CD4-positive, CD25-positive, alpha-beta regulatory T cell (primary cell): ENCODE measurements at regions not wholly inside any gene's neighbourhood (a gene's known extent, or its start where the extent isn't known, plus 50 kb on each side); places are given as distances from the start of the nearest gene placed in this dataset.
A peak's percentile ranks its signal among the peaks of the same experiment; 100 is the strongest.
"Not testable (repeated sequence)": the region's sequence is repeated elsewhere in the genome, so short reads cannot be mapped to it uniquely, and the experiment has no call there.

Source experiments
- ATAC-seq, 2 donors: fragments of 150-1000 bp; cut with Tn5 transposase; one replicate each; pipeline ENCODE4 v1.10.0; 2021; ENCODE audit warnings: low read depth in 2 of 2, moderate number of reproducible peaks in 2 of 2, moderate library complexity in 1 of 2
- DNase-seq, 3 donors: peaks; one replicate each; pipeline versions ENCODE4 v3.0.0 to v3.0.0-alpha.2; 2012 to 2022; ENCODE audit warnings: mixed read lengths in 1 of 3
- H3K27ac ChIP-seq: one replicate; pipeline ENCODE4 v1.7.0; 2013; ENCODE audit warnings: mild to moderate bottlenecking, low read length; ENCODE audit not compliant: insufficient read depth, poor library complexity, severe bottlenecking
- H3K27me3 ChIP-seq: one replicate; pipeline ENCODE4 v1.7.0; 2013; ENCODE audit warnings: low read length; ENCODE audit not compliant: control insufficient read depth, insufficient read depth
- H3K36me3 ChIP-seq: one replicate; pipeline ENCODE4 v1.7.0; 2013; ENCODE audit warnings: mild to moderate bottlenecking, low read length, moderate library complexity; ENCODE audit not compliant: control insufficient read depth, insufficient read depth
- H3K4me1 ChIP-seq: 2 replicates; pipeline ENCODE4 v1.7.0; 2013; ENCODE audit warnings: mild to moderate bottlenecking, low read length; ENCODE audit not compliant: insufficient read depth, control insufficient read depth, poor library complexity, severe bottlenecking
- H3K4me3 ChIP-seq: one replicate; pipeline ENCODE4 v1.7.0; 2013; ENCODE audit warnings: low read depth, mild to moderate bottlenecking, low read length, moderate library complexity
- H3K9me3 ChIP-seq, 2 experiments: 1 replicate in 1 of 2; 2 replicates in 1 of 2; pipeline ENCODE4 v1.7.0; 2013; ENCODE audit warnings: low read length in 2 of 2, mild to moderate bottlenecking in 1 of 2, moderate library complexity in 1 of 2; ENCODE audit not compliant: control insufficient read depth in 2 of 2
- H3K27ac Mint-ChIP-seq, 3 donors: one replicate each; pipeline ENCODE4 v1.8.0; 2020 to 2022; ENCODE audit warnings: mild to moderate bottlenecking in 3 of 3, mixed read lengths in 3 of 3, moderate library complexity in 2 of 3
- H3K27me3 Mint-ChIP-seq: one replicate; pipeline ENCODE4 v1.8.0; 2022; ENCODE audit warnings: mild to moderate bottlenecking, mixed read lengths
- H3K36me3 Mint-ChIP-seq: one replicate; pipeline ENCODE4 v1.8.0; 2020; ENCODE audit warnings: mixed read lengths
- H3K4me1 Mint-ChIP-seq, 4 donors: one replicate each; pipeline ENCODE4 v1.8.0; 2020 to 2022; ENCODE audit warnings: mixed read lengths in 4 of 4, mild to moderate bottlenecking in 1 of 4
- H3K4me3 Mint-ChIP-seq, 4 donors: one replicate each; pipeline ENCODE4 v1.8.0; 2020 to 2022; ENCODE audit warnings: mild to moderate bottlenecking in 4 of 4, mixed read lengths in 4 of 4, moderate library complexity in 3 of 4
- H3K9me3 Mint-ChIP-seq, 7 donors: one replicate each; pipeline ENCODE4 v1.8.0; 2020 to 2022; ENCODE audit warnings: mixed read lengths in 7 of 7, mild to moderate bottlenecking in 3 of 7, moderate library complexity in 2 of 7

GRCh38 chr3:130831719-130832400 is 62.0 kb upstream of the ATP2C1 start:
- peaks cover 14% of the 10 kb centered on the region for H3K27me3 Mint-ChIP-seq
- no peaks in the 10 kb centered on the region for H3K4me1 ChIP-seq
- no peak overlapping the region for H3K27ac Mint-ChIP-seq
- H3K4me3 Mint-ChIP-seq, result no peak overlapping the region
- DNase-seq (no peak), ATAC-seq (no peak)
- no peak overlapping the region for H3K27ac ChIP-seq
- H3K36me3 ChIP-seq, result no peaks in the 10 kb centered on the region
- H3K4me3 ChIP-seq, result no peak overlapping the region
- H3K9me3 ChIP-seq, result no peaks in the 10 kb centered on the region
- peaks cover 6% of the 10 kb centered on the region for H3K27me3 ChIP-seq
- peaks cover 0 to 3% (median 0%) of the 10 kb centered on the region in 7 donors for H3K9me3 Mint-ChIP-seq
- H3K36me3 Mint-ChIP-seq, result no peaks in the 10 kb centered on the region
- H3K4me1 Mint-ChIP-seq, result no peaks in the 10 kb centered on the region

GRCh38 chr3:130832401-130832746 is 61.5 kb upstream of the ATP2C1 start:
- not testable (repeated sequence) for H3K36me3 ChIP-seq, H3K4me3 Mint-ChIP-seq, H3K4me1 ChIP-seq, H3K27me3 ChIP-seq, H3K36me3 Mint-ChIP-seq, H3K27ac ChIP-seq, ATAC-seq, H3K4me1 Mint-ChIP-seq, H3K9me3 Mint-ChIP-seq, H3K9me3 ChIP-seq, DNase-seq, H3K27ac Mint-ChIP-seq, H3K4me3 ChIP-seq
- peaks cover 14% of the 10 kb centered on the region for H3K27me3 Mint-ChIP-seq

DNA sequence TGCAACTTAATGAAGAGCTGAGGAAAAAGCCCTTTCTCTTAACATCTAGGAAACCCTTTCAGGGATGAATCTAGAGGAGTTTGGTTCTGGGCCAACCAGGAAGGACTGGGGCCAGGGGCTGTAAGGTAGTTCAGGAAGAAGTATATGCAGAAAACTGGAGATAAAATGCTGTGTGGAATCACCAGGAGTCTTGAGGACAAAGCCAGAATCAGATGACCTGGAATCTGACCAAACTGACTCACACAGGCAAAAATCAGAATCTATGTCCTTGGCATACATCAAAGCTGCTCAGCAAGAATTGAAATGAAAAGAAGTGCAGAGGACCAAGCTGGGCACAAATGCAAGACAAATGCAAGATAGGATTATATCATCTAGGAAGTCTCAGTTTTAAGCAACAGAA is 59.4 kb upstream of the ATP2C1 start:
- Histone ChIP-seq H3K4me3 (no peak overlapping the region), H3K27ac (no peak overlapping the region), H3K36me3 (no peaks in the 10 kb centered on the region), H3K9me3 (no peaks in the 10 kb centered on the region), H3K4me1 (no peaks in the 10 kb centered on the region), H3K27me3 (peaks cover 6% of the 10 kb centered on the region)
- H3K36me3 Mint-ChIP-seq, result no peaks in the 10 kb centered on the region
- ATAC-seq (no peak), DNase-seq (no peak)
- H3K4me3 Mint-ChIP-seq, result no peak overlapping the region
- no peaks in the 10 kb centered on the region for H3K4me1 Mint-ChIP-seq
- peaks cover 0 to 3% (median 0%) of the 10 kb centered on the region in 7 donors for H3K9me3 Mint-ChIP-seq
- H3K27ac Mint-ChIP-seq, result no peak overlapping the region
- H3K27me3 Mint-ChIP-seq, result peaks cover 20% of the 10 kb centered on the region

DNA sequence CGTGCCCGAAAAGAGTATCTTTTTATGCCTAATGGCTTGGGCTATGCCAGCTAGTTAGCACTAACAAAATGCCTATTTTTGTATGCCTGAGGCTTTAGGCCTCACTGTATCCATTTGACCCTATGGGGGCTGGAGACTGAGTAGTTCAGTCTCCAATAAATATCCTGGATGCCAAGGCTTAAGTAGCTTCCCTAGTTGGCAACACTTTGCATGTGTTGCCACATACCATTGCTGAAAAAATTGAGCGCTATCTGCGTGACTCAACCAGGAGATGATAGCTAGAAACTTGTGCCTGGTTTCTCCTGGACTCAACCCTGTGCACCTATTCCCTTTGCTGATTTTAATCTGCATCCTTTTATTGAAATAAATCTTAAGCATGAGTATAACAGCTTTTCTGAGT is 58.4 kb upstream of the ATP2C1 start:
- H3K36me3 Mint-ChIP-seq, result no peaks in the 10 kb centered on the region

GRCh38 chr3:130838898-130839600 is 54.8 kb upstream of the ATP2C1 start:
- Mint-ChIP-seq H3K27me3 (peaks cover 5% of the 10 kb centered on the region), H3K4me1 (no peaks in the 10 kb centered on the region), H3K4me3 (no peak overlapping the region), H3K27ac (no peak overlapping the region), H3K9me3 (peaks cover 0 to 1% (median 0%) of the 10 kb centered on the region in 7 donors), H3K36me3 (no peaks in the 10 kb centered on the region)
- no peaks in the 10 kb centered on the region for H3K9me3 ChIP-seq
- H3K27ac ChIP-seq, result no peak overlapping the region
- H3K4me3 ChIP-seq, result no peak overlapping the region
- no peaks in the 10 kb centered on the region for H3K4me1 ChIP-seq
- no peak for DNase-seq
- H3K27me3 ChIP-seq, result no peaks in the 10 kb centered on the region
- no peaks in the 10 kb centered on the region for H3K36me3 ChIP-seq
- no peak for ATAC-seq

More for the DNA sequence above, 58.4 kb upstream of the ATP2C1 start:
- Histone ChIP-seq H3K27me3 (peaks cover 6% of the 10 kb centered on the region), H3K27ac (no peak overlapping the region), H3K36me3 (no peaks in the 10 kb centered on the region), H3K9me3 (no peaks in the 10 kb centered on the region), H3K4me3 (no peak overlapping the region), H3K4me1 (no peaks in the 10 kb centered on the region)
- no peaks in the 10 kb centered on the region for H3K4me1 Mint-ChIP-seq
- no peak overlapping the region for H3K27ac Mint-ChIP-seq
- peaks cover 20% of the 10 kb centered on the region for H3K27me3 Mint-ChIP-seq
- H3K9me3 Mint-ChIP-seq, result peaks cover 0 to 3% (median 0%) of the 10 kb centered on the region in 7 donors
- no peak for DNase-seq
- H3K4me3 Mint-ChIP-seq, result no peak overlapping the region
- no peak for ATAC-seq

DNA sequence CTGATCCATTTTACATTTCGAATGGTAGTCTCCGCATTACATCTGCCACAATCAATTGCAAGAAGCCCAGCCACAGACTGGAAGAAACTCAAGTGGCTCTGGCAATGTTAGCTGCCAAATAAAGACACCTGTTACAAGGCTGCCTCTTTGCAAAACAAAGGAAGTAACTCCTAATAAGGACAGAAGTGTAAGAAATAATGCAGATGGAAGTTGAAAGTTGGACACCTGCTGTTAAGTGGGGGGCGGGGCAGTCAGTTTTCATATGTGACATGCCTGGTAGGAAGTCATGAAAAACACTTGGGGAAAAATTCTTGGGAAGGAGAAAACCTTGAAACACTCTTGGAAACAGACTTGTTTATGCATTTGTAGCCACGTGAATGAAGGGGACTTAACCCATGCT is 54.1 kb upstream of the ATP2C1 start:
- Mint-ChIP-seq H3K4me3 (no peak overlapping the region), H3K27ac (no peak overlapping the region), H3K36me3 (no peaks in the 10 kb centered on the region), H3K27me3 (peaks cover 5% of the 10 kb centered on the region), H3K4me1 (no peaks in the 10 kb centered on the region), H3K9me3 (no peaks in the 10 kb centered on the region)
- Histone ChIP-seq H3K36me3 (no peaks in the 10 kb centered on the region), H3K4me1 (no peaks in the 10 kb centered on the region), H3K27ac (no peak overlapping the region), H3K27me3 (no peaks in the 10 kb centered on the region), H3K4me3 (no peak overlapping the region), H3K9me3 (no peaks in the 10 kb centered on the region)
- peak in 1 of 3 donors; percentile 11 for DNase-seq
- no peak for ATAC-seq

GRCh38 chr3:130841357-130841756 is 52.5 kb upstream of the ATP2C1 start:
- no peak overlapping the region for H3K4me3 Mint-ChIP-seq
- H3K27ac Mint-ChIP-seq, result no peak overlapping the region

DNA sequence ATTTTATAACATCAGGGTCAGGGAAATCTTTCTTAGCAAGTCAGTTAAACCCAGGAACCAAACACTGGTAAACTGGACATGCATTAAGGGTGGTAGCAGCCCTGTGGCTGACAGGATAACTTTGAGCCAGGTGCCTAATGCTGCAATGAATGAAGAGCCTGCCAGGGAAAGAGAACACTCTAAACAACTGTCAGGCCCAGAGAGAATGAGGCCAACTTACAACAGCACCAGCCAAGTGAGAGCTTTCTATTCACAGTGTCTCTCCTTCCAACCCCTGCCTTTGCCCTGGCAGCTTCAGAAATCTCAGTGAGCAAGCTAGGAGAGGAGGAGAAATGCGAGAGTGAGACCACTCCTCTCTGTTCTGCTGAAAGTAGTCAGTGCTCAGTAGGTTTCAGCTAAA is 50.4 kb upstream of the ATP2C1 start:
- H3K4me1 Mint-ChIP-seq, result peaks cover 0 to 2% (median 0%) of the 10 kb centered on the region in 4 donors

More at GRCh38 chr3:130841357-130841756, 52.5 kb upstream of the ATP2C1 start:
- Histone ChIP-seq H3K27ac (no peak overlapping the region), H3K27me3 (no peaks in the 10 kb centered on the region), H3K4me3 (no peak overlapping the region), H3K4me1 (no peaks in the 10 kb centered on the region), H3K9me3 (no peaks in the 10 kb centered on the region), H3K36me3 (no peaks in the 10 kb centered on the region)
- H3K9me3 Mint-ChIP-seq, result no peaks in the 10 kb centered on the region
- no peaks in the 10 kb centered on the region for H3K4me1 Mint-ChIP-seq
- DNase-seq (no peak), ATAC-seq (no peak)
- H3K27me3 Mint-ChIP-seq, result peaks cover 5% of the 10 kb centered on the region
- H3K36me3 Mint-ChIP-seq, result no peaks in the 10 kb centered on the region

More for the DNA sequence above, 50.4 kb upstream of the ATP2C1 start:
- Histone ChIP-seq H3K27ac (no peak overlapping the region), H3K4me1 (no peaks in the 10 kb centered on the region), H3K27me3 (no peaks in the 10 kb centered on the region), H3K9me3 (no peaks in the 10 kb centered on the region), H3K36me3 (no peaks in the 10 kb centered on the region), H3K4me3 (no peak overlapping the region)
- DNase-seq, result no peak
- peaks cover 5% of the 10 kb centered on the region for H3K27me3 Mint-ChIP-seq
- H3K36me3 Mint-ChIP-seq, result no peaks in the 10 kb centered on the region
- no peak overlapping the region for H3K27ac Mint-ChIP-seq
- H3K4me3 Mint-ChIP-seq, result no peak overlapping the region
- H3K9me3 Mint-ChIP-seq, result no peaks in the 10 kb centered on the region
- no peak for ATAC-seq
